HG03060 (cell line): ENCODE measurements at regions not wholly inside any gene's neighbourhood (a gene's known extent, or its start where the extent isn't known, plus 50 kb on each side); places are given as distances from the start of the nearest gene placed in this dataset.

Experiments used
- ATAC-seq: cut with Tn5 transposase; IDR thresholded peaks from one replicate; pipeline ENCODE4 v1.9.1; 2021; ENCODE audit warnings: low read depth, moderate number of reproducible peaks; ENCODE audit not compliant: unreplicated experiment

- no peak for ATAC-seq
These were observed 364.5 kb upstream of the LINC00305 start for GRCh38 chr18:64513401-64513800.

DNA sequence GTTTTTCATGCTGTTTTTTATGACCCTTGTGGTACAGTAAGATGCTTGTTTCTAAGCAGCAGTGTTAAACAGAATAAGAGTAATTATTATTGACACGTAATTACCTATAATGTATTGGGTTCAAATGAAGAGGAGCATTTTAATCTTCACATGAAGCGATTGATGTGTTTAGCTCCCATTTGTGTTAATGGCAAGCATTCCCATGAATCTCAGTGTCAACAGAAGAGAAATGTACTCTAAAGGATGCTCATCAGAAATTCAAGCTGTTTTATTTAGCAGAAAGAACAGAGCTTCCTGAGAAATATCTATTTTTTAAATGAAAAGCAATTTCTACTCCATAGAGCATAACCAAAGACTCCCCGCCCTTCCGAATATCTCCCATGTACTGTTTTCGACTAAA is 341.3 kb upstream of the LINC00305 start:
- no peak for ATAC-seq

GRCh38 chr18:64488698-64489097 is 339.8 kb upstream of the LINC00305 start:
- ATAC-seq = no peak

GRCh38 chr18:64474773-64475172 is 325.9 kb upstream of the LINC00305 start:
- ATAC-seq = no peak

DNA sequence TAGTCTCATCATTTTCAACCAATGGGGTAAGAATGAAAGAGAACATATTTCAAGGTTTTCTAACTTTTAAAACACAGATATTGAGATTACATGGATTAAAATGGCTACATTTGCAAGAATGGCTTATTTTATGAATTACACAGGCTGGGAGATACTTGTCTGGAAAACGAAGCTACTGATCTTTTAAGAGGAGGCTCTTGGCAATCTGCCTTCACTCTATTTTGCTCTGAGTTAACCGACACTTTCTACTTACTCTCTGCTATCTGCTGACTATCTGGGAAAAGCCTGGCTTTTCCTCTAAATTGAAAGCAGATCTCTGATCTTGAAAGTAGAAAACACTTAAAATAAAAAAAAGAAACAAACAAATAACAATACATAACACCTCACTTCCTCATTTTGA is 325.4 kb upstream of the LINC00305 start:
- ATAC-seq = no peak

DNA sequence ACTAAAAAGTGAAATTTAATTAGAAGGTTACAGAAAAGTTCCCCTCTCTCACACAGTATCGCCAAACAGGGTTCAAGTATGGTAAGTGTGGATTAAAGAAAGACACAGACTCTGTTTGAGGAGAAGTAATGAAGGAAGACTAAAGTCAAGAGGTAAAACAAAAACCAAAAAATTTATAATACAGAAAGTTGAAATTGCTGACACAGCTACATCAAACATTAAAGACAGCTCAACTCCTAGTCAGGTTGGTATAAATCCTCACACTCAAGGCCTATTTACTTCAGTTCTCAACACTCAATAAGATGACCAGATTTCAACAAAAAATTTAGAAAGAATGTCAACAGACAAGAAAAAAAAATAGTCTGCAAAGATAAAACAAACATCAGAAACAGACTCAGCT is 300.5 kb upstream of the LINC00305 start:
- no peak for ATAC-seq

GRCh38 chr18:64444819-64445218 is 295.9 kb upstream of the LINC00305 start:
- ATAC-seq = no peak

GRCh38 chr18:64438178-64438577 is 289.3 kb upstream of the LINC00305 start:
- ATAC-seq = no peak

GRCh38 chr18:64436111-64436510 is 287.2 kb upstream of the LINC00305 start:
- ATAC-seq = no peak

DNA sequence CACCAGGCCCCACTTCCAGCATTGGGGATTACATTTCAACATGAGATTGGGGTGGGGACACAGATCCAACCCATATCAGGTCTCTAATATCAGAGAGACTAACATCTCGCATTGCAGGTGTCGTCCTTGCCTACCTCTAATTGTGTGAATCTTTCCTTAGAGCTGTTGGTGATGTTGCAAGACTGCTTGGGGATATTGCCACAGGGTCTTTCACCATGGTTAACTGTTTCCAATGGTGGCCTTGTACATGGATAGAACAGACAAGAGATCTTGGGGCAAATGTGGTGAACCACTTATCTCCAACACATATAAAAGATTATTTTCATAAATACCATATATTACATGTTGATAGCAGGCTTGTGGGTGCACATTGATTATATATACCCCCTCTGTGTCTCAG is 270.3 kb upstream of the LINC00305 start:
- ATAC-seq = no peak

DNA sequence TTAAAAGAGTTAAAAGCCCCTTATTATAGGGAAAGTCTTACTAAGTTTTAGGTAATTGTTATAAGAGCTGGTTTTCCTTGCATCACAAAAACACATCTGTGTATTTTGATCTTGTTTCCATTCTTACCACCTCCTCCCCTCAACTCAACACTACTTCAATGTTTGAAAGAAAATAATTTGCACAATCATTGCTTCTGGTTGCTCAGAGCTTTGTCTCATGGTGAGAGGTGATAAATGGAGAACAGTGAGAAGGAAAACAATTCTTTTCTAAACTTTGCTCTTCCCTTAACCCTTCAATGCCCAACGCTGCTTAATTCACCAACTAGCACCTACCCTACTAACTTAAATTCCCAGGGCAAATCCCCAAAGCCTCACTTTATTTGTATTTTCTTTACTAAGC is 268.1 kb upstream of the LINC00305 start:
- no peak for ATAC-seq

DNA sequence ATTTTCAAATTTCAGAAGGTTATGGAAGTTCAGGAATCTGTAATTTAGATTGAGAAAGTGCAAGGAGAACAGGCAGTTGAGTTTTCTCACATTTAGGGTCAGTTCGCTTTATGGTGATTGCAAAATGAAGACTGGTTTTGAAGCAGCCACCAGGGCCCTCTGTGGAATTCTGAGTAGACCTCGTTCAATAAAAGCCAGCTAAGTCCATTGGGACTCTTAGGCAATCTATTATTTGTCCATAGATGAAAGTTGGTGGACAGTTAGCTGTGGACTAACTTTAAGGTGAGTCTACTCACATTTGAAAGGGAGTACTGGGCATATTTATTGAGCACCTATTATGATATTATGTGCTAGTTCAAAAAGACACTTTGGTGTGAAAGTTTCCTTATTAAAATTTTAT is 266.3 kb upstream of the LINC00305 start:
- no peak for ATAC-seq

DNA sequence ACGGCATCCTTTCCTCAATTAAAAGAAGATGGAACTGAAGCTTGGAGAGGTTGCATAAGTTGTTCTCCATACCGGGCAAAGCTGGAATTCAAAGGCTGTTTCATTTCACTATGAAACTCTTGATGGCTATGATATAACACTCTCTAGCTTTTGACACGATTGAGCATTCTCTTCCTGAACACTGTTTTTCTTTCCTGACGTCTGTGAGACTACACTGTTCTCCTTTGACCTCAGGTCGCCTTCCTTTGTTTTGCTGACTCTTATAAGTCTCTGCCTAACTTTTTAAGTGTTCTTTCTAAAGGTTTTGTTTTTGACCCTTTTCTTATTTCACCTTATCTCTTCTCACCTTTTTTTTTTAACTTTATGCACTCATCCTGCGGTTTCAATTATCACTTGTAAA is 261.8 kb upstream of the LINC00305 start:
- no peak for ATAC-seq

- no peak for ATAC-seq
These were observed 260.6 kb upstream of the LINC00305 start for GRCh38 chr18:64409511-64409910.

GRCh38 chr18:64407606-64408005 is 258.7 kb upstream of the LINC00305 start:
- no peak for ATAC-seq

DNA sequence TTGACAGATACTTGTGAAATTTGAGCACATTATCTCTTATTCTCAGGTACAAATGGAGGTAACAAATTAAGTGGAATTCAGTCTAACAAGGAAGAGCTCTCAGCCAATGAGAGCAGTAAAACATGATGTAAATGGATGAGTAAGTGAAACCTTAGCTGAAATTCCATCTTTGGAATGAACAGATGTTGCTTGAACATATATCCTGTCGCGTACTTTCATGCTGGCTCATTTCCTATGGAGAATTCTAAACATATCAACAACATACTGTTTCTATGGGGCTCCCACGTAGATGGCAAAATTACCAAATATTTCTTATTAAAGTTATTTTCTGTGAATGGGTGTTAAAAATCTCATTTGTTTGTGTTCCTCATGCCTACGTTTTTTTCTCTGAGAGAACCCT is 256.3 kb upstream of the LINC00305 start:
- no peak for ATAC-seq

GRCh38 chr18:64403784-64404503 is 255.1 kb upstream of the LINC00305 start:
- no peak for ATAC-seq

- ATAC-seq = no peak
These were observed 253.7 kb upstream of the LINC00305 start for GRCh38 chr18:64402636-64403035.

DNA sequence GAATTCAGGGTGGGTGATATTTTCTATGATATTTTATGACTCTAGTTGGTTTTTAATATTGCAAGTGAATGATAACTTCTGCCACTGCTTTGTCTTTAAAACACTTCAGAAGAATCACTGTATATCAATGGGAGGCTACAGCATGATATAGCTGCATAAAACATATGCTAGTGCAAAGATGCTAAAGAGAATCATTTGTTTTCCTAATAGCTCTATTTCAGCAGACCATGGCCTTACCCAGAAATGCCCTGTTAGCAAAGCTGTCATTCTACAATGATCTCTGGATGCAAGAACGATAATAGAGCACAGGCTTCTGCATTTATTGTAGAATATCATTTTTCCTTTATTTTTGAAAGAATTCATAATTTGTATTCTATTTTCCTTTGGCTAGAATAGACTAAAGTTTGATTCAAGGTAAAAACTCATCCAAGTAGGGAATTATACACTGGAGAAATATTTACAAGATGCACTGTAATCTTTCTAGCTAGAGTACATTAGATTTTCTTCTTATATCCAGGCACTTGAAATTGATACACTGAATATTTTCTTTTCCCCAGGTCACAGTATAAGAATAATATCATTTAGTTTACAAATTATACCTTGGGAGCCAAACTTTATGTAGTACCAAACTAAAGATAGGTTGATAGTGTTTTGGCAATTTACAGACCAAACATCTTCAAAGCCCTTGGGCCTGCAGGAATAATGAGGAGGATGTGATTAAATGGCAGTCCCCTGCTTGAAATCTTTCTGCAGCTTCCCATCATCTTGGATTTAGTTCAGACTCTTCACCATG is 252.6 kb upstream of the LINC00305 start:
- ATAC-seq = no peak

- no peak for ATAC-seq
These were observed 250.7 kb upstream of the LINC00305 start for GRCh38 chr18:64399566-64399965.

GRCh38 chr18:64398320-64398719 is 249.4 kb upstream of the LINC00305 start:
- no peak for ATAC-seq

DNA sequence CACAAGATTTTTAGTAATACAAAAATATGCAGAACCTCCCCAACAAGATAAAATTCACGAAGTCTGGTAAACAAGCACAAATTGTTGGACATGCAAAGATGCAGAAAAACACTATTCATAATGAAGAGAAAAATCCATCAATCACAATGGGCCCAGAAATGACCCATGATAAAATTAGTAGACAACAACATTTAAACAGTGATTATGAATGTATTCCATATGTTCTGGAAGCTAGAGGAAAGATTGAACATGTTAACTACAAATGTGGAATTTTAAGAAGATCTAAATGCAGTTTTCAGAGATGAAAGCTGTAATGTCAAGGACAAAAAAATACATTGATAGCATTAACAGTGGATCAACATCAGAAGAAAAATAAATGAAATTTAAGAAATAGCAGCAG is 243.3 kb upstream of the LINC00305 start:
- ATAC-seq = no peak
